ENCODE measurements at regions not wholly inside any gene's neighbourhood (a gene's known extent, or its start where the extent isn't known, plus 50 kb on each side); places are given as distances from the start of the nearest gene placed in this dataset.

- intact Hi-C loops (cut with micrococcal nuclease), result no loop called here
- no peak for DNase-seq
These were observed 770.1 kb upstream of the GALNTL6 start for GRCh38 chr4:171042989-171043524.

GRCh38 chr4:171035909-171036308, 777.3 kb upstream of the GALNTL6 start:
- DNase-seq (no peak), ATAC-seq (no peak)
- intact Hi-C loops (cut with micrococcal nuclease), result no loop called here

More at GRCh38 chr4:171042989-171043524, 770.1 kb upstream of the GALNTL6 start:
- ATAC-seq, result no peak

- intact Hi-C loops (cut with micrococcal nuclease), result no loop called here
- ATAC-seq (no peak), DNase-seq (no peak)
These were observed 781.9 kb upstream of the GALNTL6 start for GRCh38 chr4:171031338-171031737.

- intact Hi-C loops (cut with micrococcal nuclease), result no loop called here
- DNase-seq, result no peak
- no peak for ATAC-seq
These were observed 787.4 kb upstream of the GALNTL6 start for GRCh38 chr4:171025776-171026175.

- ATAC-seq, result no peak
- DNase-seq, result no peak
- intact Hi-C loops (cut with micrococcal nuclease), result no loop called here
These were observed 787.9 kb upstream of the GALNTL6 start for GRCh38 chr4:171025343-171025742.

- DNase-seq (no peak), ATAC-seq (no peak)
- intact Hi-C loops (cut with micrococcal nuclease), result no loop called here
These were observed 788.4 kb upstream of the GALNTL6 start for GRCh38 chr4:171024720-171025303.

- ATAC-seq (no peak), DNase-seq (no peak)
- intact Hi-C loops (cut with micrococcal nuclease), result no loop called here
These were observed 790.4 kb upstream of the GALNTL6 start for GRCh38 chr4:171022824-171023230.

GRCh38 chr4:171017593-171017992, 795.6 kb upstream of the GALNTL6 start:
- DNase-seq (no peak), ATAC-seq (no peak)
- intact Hi-C loops (cut with micrococcal nuclease), result no loop called here

GRCh38 chr4:171016145-171016544, 797.1 kb upstream of the GALNTL6 start:
- intact Hi-C loops (cut with micrococcal nuclease), result no loop called here
- ATAC-seq (no peak), DNase-seq (no peak)

- ATAC-seq (no peak), DNase-seq (no peak)
- intact Hi-C loops (cut with micrococcal nuclease), result no loop called here
These were observed 797.8 kb upstream of the GALNTL6 start for GRCh38 chr4:171015441-171015840.

GRCh38 chr4:171007618-171008390, 805.4 kb upstream of the GALNTL6 start:
- intact Hi-C loops (cut with micrococcal nuclease), result no loop called here
- ATAC-seq (no peak), DNase-seq (no peak)

- no peak for DNase-seq
- no peak for ATAC-seq
- intact Hi-C loops (cut with micrococcal nuclease), result no loop called here
These were observed 811.0 kb upstream of the GALNTL6 start for GRCh38 chr4:171002246-171002645.

- DNase-seq (no peak), ATAC-seq (no peak)
- intact Hi-C loops (cut with micrococcal nuclease), result no loop called here
These were observed 822.1 kb upstream of the GALNTL6 start for GRCh38 chr4:170990989-170991589.

GRCh38 chr4:170988446-170988845, 824.8 kb upstream of the GALNTL6 start:
- intact Hi-C loops (cut with micrococcal nuclease), result no loop called here
- ATAC-seq (no peak), DNase-seq (no peak)

- DNase-seq, result no peak
- no peak for ATAC-seq
These were observed 833.5 kb upstream of the GALNTL6 start for GRCh38 chr4:170979736-170980135.

GRCh38 chr4:170978990-170979389, 834.2 kb upstream of the GALNTL6 start:
- intact Hi-C loops (cut with micrococcal nuclease), result no loop called here
- ATAC-seq, result no peak
- DNase-seq, result no peak

More at GRCh38 chr4:170979736-170980135, 833.5 kb upstream of the GALNTL6 start:
- intact Hi-C loops (cut with micrococcal nuclease), result no loop called here

- intact Hi-C loops (cut with micrococcal nuclease), result no loop called here
- DNase-seq (no peak), ATAC-seq (no peak)
These were observed 859.3 kb upstream of the AADAT start for GRCh38 chr4:170949084-170949483.

GRCh38 chr4:170940043-170940724, 850.4 kb upstream of the AADAT start:
- DNase-seq (no peak), ATAC-seq (no peak)
- intact Hi-C loops (cut with micrococcal nuclease), result no loop called here

- intact Hi-C loops (cut with micrococcal nuclease), result no loop called here
- DNase-seq (no peak), ATAC-seq (no peak)
These were observed 848.8 kb upstream of the AADAT start for GRCh38 chr4:170938588-170938987.

GRCh38 chr4:170931321-170931720, 841.6 kb upstream of the AADAT start:
- intact Hi-C loops (cut with micrococcal nuclease), result no loop called here
- DNase-seq (no peak), ATAC-seq (no peak)
